ENCODE measurements at regions not wholly inside any gene's neighbourhood (a gene's known extent, or its start where the extent isn't known, plus 50 kb on each side); places are given as distances from the start of the nearest gene placed in this dataset.

DNA sequence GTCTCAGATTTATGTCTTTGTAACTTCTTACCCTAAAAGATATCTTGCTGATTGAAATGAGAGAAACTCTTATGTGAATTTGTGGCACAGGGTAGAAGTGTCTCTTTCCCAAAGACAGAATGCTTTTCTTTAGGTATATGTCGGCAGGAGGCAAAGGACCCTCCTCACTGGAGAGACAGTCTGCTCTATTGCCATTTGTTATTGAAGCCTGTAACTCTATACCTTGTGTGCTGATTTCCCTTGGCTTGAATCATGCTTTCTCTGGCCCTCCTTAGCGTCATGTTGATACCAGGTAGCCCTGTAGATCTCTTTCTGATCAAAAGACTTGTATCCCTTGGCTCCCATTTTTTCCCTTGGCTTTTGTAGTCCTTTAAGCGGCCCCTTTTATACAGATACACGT lies 284.3 kb downstream of the CXXC4 start:
- TF ChIP-seq EZH2 (optimal IDR thresholded peaks at IDR 0.05; ENCODE audit: low read depth, low read length) (no peak), EZH2phosphoT487 (IDR thresholded peaks at IDR 0.05; ENCODE audit: low read length) (no peak)

Data from MM.1S (cell line).